ENCODE measurements at regions not wholly inside any gene's neighbourhood (a gene's known extent, or its start where the extent isn't known, plus 50 kb on each side); places are given as distances from the start of the nearest gene placed in this dataset.

DNA sequence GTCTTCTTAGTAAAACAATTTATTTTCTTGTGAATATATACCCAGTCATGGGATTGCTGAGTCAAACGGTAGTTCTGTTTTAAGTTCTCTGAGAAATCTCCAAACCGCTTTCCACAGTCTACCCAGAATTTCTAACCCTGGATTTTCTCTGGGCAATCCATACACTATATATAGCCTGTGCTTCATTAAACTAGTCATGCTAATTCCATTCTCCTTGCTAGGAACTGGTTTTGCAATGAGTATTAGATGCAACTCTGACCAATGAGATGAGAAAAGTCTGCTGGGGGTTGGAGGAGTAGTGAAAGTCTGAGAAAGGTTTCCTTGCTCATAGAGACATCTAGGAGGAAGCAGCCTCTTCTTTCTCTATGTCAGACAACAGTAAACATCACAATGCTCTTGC, 196.1 kb upstream of the CDKN3 start:
- TF ChIP-seq POLR2AphosphoS5 (IDR thresholded peaks at IDR 0.05; ENCODE audit: borderline replicate concordance, low read depth, low read length) = no peak
- TF ChIP-seq EZH2 (IDR thresholded peaks at IDR 0.05) = no peak
- TF ChIP-seq FOXP2 (optimal IDR thresholded peaks at IDR 0.05; ENCODE audit: control extremely low read depth, extremely low read length, insufficient read depth) = no peak
